ENCODE measurements at regions not wholly inside any gene's neighbourhood (a gene's known extent, or its start where the extent isn't known, plus 50 kb on each side); places are given as distances from the start of the nearest gene placed in this dataset.

GRCh38 chr1:58304346-58304975 lies 242.1 kb downstream of the OMA1 start:
- ATAC-seq: no peak
- TF ChIP-seq TCF4 (CRISPR knock-in tag; IDR thresholded peaks at IDR 0.05; ENCODE audit: borderline replicate concordance) (no peak), PPARA (CRISPR knock-in tag; IDR thresholded peaks at IDR 0.05; ENCODE audit: borderline replicate concordance) (no peak), ZNF70 (CRISPR knock-in tag; IDR thresholded peaks at IDR 0.05) (no peak), OSR1 (CRISPR knock-in tag; IDR thresholded peaks at IDR 0.05) (no peak), ZNF8 (CRISPR knock-in tag; IDR thresholded peaks at IDR 0.05) (no peak), TOX (CRISPR knock-in tag; IDR thresholded peaks at IDR 0.05; ENCODE audit: borderline replicate concordance) (no peak), TSHZ2 (CRISPR knock-in tag; IDR thresholded peaks at IDR 0.05) (no peak), ZFP30 (CRISPR knock-in tag; IDR thresholded peaks at IDR 0.05) (no peak), CSDC2 (CRISPR knock-in tag; IDR thresholded peaks at IDR 0.05) (no peak), ZNF565 (CRISPR knock-in tag; conservative IDR thresholded peaks at IDR 0.05; ENCODE audit: low read depth) (no peak), CREB5 (CRISPR knock-in tag; IDR thresholded peaks at IDR 0.05; ENCODE audit: low read depth) (no peak), RARB (CRISPR knock-in tag; IDR thresholded peaks at IDR 0.05) (no peak), ZFP3 (CRISPR knock-in tag; IDR thresholded peaks at IDR 0.05) (no peak), GLIS3 (CRISPR knock-in tag; IDR thresholded peaks at IDR 0.05) (no peak), ISL1 (CRISPR knock-in tag; IDR thresholded peaks at IDR 0.05) (no peak), SNAI2 (CRISPR knock-in tag; IDR thresholded peaks at IDR 0.05) (no peak), CSRNP3 (CRISPR knock-in tag; IDR thresholded peaks at IDR 0.05) (no peak)

GRCh38 chr1:58303841-58304240 lies 242.7 kb downstream of the OMA1 start:
- ATAC-seq: no peak
- TF ChIP-seq PPARA (CRISPR knock-in tag; IDR thresholded peaks at IDR 0.05; ENCODE audit: borderline replicate concordance) (no peak), CREB5 (CRISPR knock-in tag; IDR thresholded peaks at IDR 0.05; ENCODE audit: low read depth) (no peak), TSHZ2 (CRISPR knock-in tag; IDR thresholded peaks at IDR 0.05) (no peak), ZFP30 (CRISPR knock-in tag; IDR thresholded peaks at IDR 0.05) (no peak), TCF4 (CRISPR knock-in tag; IDR thresholded peaks at IDR 0.05; ENCODE audit: borderline replicate concordance) (no peak), CSDC2 (CRISPR knock-in tag; IDR thresholded peaks at IDR 0.05) (no peak), GLIS3 (CRISPR knock-in tag; IDR thresholded peaks at IDR 0.05) (no peak), SNAI2 (CRISPR knock-in tag; IDR thresholded peaks at IDR 0.05) (no peak), ISL1 (CRISPR knock-in tag; IDR thresholded peaks at IDR 0.05) (no peak), TOX (CRISPR knock-in tag; IDR thresholded peaks at IDR 0.05; ENCODE audit: borderline replicate concordance) (no peak), ZNF565 (CRISPR knock-in tag; conservative IDR thresholded peaks at IDR 0.05; ENCODE audit: low read depth) (no peak), ZNF70 (CRISPR knock-in tag; IDR thresholded peaks at IDR 0.05) (no peak), PATZ1 (CRISPR knock-in tag; IDR thresholded peaks at IDR 0.05; ENCODE audit: borderline replicate concordance) (no peak), POU6F1 (CRISPR knock-in tag; IDR thresholded peaks at IDR 0.05; ENCODE audit: borderline replicate concordance, low read depth) (no peak), CSRNP3 (CRISPR knock-in tag; IDR thresholded peaks at IDR 0.05) (no peak), RARB (CRISPR knock-in tag; IDR thresholded peaks at IDR 0.05) (no peak), ZNF8 (CRISPR knock-in tag; IDR thresholded peaks at IDR 0.05) (no peak), BACH2 (CRISPR knock-in tag; IDR thresholded peaks at IDR 0.05; ENCODE audit: borderline replicate concordance) (no peak)
